ENCODE measurements at regions not wholly inside any gene's neighbourhood (a gene's known extent, or its start where the extent isn't known, plus 50 kb on each side); places are given as distances from the start of the nearest gene placed in this dataset.

- no peak for TF ChIP-seq CTCF (IDR thresholded peaks at IDR 0.05 in 4 of 5, conservative IDR thresholded peaks at IDR 0.05 in 1 of 5)
- no peak for TF ChIP-seq POLR2A (IDR thresholded peaks at IDR 0.05)
- in situ Hi-C loops (cut with MboI; ENCODE audit: low sequenced_read_pairs in 4 of 4) = no loop called here
- no peak overlapping the region for H3K4me3 ChIP-seq
- no peaks in the 10 kb centered on the region for H3K4me1 ChIP-seq
- no peaks in the 10 kb centered on the region for H3K36me3 ChIP-seq
- H3K27me3 ChIP-seq = peaks cover 0 to 8% (median 0%) of the 10 kb centered on the region in 3 donors
- no peak for DNase-seq
- ATAC-seq = no peak
- H3K27ac ChIP-seq = no peak overlapping the region
- intact Hi-C loops (cut with DNase I; ENCODE audit: low total_unique reads) = no loop called here
- H3K9me3 ChIP-seq = no peaks in the 10 kb centered on the region
Measured at GRCh38 chr11:116331381-116331780, 441.4 kb downstream of the BUD13 start.

DNA sequence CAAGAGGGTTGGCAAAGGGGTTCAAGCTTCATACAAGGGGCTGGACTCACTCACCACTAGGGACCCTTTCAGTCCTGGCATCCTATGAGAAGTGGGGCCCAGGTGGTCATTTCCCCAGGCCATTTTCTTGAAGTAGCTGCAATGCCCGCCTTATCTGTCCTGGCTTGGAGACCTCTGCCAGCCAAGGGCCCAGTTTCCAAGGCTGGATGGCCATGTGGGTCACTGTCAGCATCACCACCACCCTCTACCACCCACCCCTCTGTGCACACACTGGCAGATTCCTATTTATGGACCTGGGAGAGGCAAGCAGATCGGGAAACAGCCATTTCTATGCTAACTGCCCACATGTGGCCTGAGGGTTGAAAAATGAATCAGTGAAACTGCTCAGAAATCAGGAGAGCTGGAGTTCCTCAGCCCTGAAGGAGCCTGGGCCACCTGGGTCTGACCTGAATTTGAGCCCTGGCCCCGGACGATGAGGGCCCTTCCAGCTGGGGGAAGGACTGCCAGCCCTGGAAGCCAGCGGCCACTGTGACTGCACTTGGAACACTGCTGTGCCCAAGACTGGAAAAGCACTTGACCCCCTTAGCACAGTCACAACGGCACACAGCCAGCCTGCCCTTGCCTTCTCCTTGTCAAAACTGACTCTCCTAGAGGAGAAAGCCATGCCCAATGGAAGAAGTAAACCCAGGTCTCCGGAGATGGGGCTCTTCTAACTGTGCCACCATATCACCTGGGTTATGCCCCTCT is 442.2 kb downstream of the BUD13 start:
- intact Hi-C loops (cut with DNase I; ENCODE audit: low total_unique reads) = no loop called here
- DNase-seq (no peak), ATAC-seq (no peak)
- no peak overlapping the region for H3K27ac ChIP-seq
- in situ Hi-C loops (cut with MboI; ENCODE audit: low sequenced_read_pairs in 4 of 4) = no loop called here
- H3K9me3 ChIP-seq = no peaks in the 10 kb centered on the region
- H3K4me3 ChIP-seq = no peak overlapping the region
- peaks cover 0 to 4% (median 0%) of the 10 kb centered on the region in 3 donors for H3K27me3 ChIP-seq
- H3K4me1 ChIP-seq = no peaks in the 10 kb centered on the region
- TF ChIP-seq CTCF (IDR thresholded peaks at IDR 0.05 in 4 of 5, conservative IDR thresholded peaks at IDR 0.05 in 1 of 5) (no peak), POLR2A (IDR thresholded peaks at IDR 0.05) (no peak)
- H3K36me3 ChIP-seq = no peaks in the 10 kb centered on the region

DNA sequence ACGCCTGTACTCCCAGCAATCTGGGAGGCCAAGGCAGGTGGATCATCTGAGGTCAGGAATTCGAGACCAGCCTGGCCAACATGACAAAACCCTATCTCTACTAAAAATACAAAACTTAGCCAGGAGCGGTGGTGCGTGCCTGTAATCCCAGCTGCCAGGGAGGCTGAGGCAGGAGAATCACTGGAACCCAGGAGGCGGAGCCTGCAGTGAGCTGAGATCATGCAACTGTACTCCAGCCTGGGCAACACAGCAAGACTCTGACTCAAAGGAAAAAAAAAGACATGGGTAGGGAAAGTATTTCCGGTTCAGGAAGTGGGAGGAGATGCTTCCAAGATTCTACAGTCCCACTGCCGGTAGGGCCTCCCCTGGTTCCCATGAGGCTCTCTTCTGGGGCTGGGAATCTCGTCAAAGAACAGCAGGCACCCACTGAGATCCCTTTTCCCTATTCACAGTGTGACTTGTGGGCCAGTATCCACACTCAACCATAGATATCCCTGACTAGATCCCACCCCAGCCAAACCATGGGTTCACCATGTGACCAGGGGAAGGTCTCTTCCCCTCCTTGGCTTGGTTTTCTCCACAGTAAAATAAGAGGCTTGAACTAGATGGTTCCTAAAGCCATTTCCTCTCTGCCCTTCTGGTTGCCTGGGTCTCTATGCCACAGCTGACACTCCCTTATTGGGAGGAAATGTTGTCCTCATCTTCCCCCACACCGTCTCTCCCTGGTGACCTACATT is 443.3 kb downstream of the BUD13 start:
- no peak overlapping the region for H3K27ac ChIP-seq
- in situ Hi-C loops (cut with MboI; ENCODE audit: low sequenced_read_pairs in 4 of 4) = no loop called here
- H3K4me3 ChIP-seq = no peak overlapping the region
- no peaks in the 10 kb centered on the region for H3K4me1 ChIP-seq
- TF ChIP-seq POLR2A (IDR thresholded peaks at IDR 0.05) (no peak), CTCF (IDR thresholded peaks at IDR 0.05 in 4 of 5, conservative IDR thresholded peaks at IDR 0.05 in 1 of 5) (no peak)
- intact Hi-C loops (cut with DNase I; ENCODE audit: low total_unique reads) = no loop called here
- H3K36me3 ChIP-seq = no peaks in the 10 kb centered on the region
- H3K27me3 ChIP-seq = peaks cover 0 to 2% (median 0%) of the 10 kb centered on the region in 3 donors
- no peak for ATAC-seq
- DNase-seq = no peak
- no peaks in the 10 kb centered on the region for H3K9me3 ChIP-seq

GRCh38 chr11:116328851-116329250 is 443.9 kb downstream of the BUD13 start:
- no peak for TF ChIP-seq CTCF (IDR thresholded peaks at IDR 0.05 in 4 of 5, conservative IDR thresholded peaks at IDR 0.05 in 1 of 5)
- no peak for TF ChIP-seq POLR2A (IDR thresholded peaks at IDR 0.05)
- no peak for ATAC-seq
- no peaks in the 10 kb centered on the region for H3K36me3 ChIP-seq
- no peaks in the 10 kb centered on the region for H3K4me1 ChIP-seq
- no peaks in the 10 kb centered on the region for H3K9me3 ChIP-seq
- H3K4me3 ChIP-seq = no peak overlapping the region
- no peak overlapping the region for H3K27ac ChIP-seq
- in situ Hi-C loops (cut with MboI; ENCODE audit: low sequenced_read_pairs in 4 of 4) = no loop called here
- peaks cover 0 to 2% (median 0%) of the 10 kb centered on the region in 3 donors for H3K27me3 ChIP-seq
- intact Hi-C loops (cut with DNase I; ENCODE audit: low total_unique reads) = no loop called here
- no peak for DNase-seq

Measured in gastrocnemius medialis (tissue), 4 donors.